ENCODE measurements at regions not wholly inside any gene's neighbourhood (a gene's known extent, or its start where the extent isn't known, plus 50 kb on each side); places are given as distances from the start of the nearest gene placed in this dataset.
A peak's percentile ranks its signal among the peaks of the same experiment; 100 is the strongest.

GRCh38 chr1:168879896-168880734 is 151.1 kb upstream of the DPT start:
- peak; percentile 32; the same call in 2 of the 3 replicates for ATAC-seq

DNA sequence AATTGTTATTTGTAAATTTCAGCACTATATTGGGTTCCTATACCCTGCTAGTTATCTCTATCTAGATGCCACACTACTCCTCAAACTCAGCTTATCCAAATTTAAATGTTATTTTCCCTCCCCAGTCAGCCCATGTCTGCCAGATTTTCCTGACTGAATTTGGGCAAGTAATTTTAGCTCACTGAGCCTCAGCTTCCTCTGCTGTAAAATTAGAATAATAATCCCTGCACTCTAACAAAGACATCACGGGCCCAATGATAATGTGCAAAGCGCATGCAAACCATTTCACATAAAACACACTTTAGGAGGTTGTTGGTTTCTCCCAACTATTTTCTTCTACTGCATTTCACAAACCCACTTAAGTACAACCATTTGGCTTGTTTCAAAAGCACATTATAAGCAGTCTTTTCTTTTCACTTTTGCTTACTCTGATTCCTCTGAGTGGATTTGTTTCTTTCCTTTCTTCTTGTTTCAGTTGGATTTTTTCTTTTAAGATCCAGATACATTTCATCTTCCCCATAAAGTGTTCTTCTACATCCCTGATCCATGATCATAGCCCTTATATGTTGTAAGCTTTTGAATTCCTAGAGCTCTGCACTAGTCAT is 152.8 kb upstream of the DPT start:
- TF ChIP-seq TOX (CRISPR knock-in tag; IDR thresholded peaks at IDR 0.05; ENCODE audit: borderline replicate concordance) (no peak), GLIS3 (CRISPR knock-in tag; IDR thresholded peaks at IDR 0.05) (no peak), ARNTL (CRISPR knock-in tag; IDR thresholded peaks at IDR 0.05; ENCODE audit: borderline replicate concordance, low read depth) (no peak), ISL1 (CRISPR knock-in tag; IDR thresholded peaks at IDR 0.05) (no peak), ZNF565 (CRISPR knock-in tag; conservative IDR thresholded peaks at IDR 0.05; ENCODE audit: low read depth) (no peak), PPARA (CRISPR knock-in tag; IDR thresholded peaks at IDR 0.05; ENCODE audit: borderline replicate concordance) (no peak), TCF4 (CRISPR knock-in tag; IDR thresholded peaks at IDR 0.05; ENCODE audit: borderline replicate concordance) (no peak), SNAI2 (CRISPR knock-in tag; IDR thresholded peaks at IDR 0.05) (no peak)
- no peak for ATAC-seq

More at GRCh38 chr1:168879896-168880734, 151.1 kb upstream of the DPT start:
- TF ChIP-seq ZC3H10 (CRISPR knock-in tag; IDR thresholded peaks at IDR 0.05) = no peak

DNA sequence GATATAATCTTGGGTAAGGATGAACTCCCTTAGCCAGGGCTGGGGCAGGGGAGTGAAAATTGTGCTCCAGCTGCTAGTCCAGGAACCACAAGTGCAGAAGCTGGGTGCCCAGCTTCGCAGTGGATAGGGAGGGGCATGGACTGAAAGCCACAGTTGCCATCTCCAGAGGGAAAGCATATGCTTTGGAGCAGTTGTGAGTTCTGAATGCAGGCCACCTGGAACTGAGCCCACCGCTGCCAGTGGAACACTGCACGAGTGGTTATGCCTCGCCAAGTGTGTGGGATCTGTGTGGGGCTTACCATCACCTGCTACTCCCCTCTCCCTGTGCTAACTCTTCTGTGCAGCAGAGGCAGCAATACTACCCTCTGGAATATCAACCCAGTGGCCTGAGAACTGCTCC is 158.4 kb upstream of the DPT start:
- no peak for ATAC-seq

GRCh38 chr1:168888418-168888817 is 159.4 kb upstream of the DPT start:
- no peak for TF ChIP-seq ISL1 (CRISPR knock-in tag; IDR thresholded peaks at IDR 0.05)
- no peak for ATAC-seq

More for the DNA sequence above, 158.4 kb upstream of the DPT start:
- TF ChIP-seq, protein P1, sequence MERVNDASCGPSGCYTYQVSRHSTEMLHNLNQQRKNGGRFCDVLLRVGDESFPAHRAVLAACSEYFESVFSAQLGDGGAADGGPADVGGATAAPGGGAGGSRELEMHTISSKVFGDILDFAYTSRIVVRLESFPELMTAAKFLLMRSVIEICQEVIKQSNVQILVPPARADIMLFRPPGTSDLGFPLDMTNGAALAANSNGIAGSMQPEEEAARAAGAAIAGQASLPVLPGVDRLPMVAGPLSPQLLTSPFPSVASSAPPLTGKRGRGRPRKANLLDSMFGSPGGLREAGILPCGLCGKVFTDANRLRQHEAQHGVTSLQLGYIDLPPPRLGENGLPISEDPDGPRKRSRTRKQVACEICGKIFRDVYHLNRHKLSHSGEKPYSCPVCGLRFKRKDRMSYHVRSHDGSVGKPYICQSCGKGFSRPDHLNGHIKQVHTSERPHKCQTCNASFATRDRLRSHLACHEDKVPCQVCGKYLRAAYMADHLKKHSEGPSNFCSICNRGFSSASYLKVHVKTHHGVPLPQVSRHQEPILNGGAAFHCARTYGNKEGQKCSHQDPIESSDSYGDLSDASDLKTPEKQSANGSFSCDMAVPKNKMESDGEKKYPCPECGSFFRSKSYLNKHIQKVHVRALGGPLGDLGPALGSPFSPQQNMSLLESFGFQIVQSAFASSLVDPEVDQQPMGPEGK (CRISPR knock-in tag; IDR thresholded peaks at IDR 0.05; ENCODE audit: borderline replicate concordance) = no peak

DNA sequence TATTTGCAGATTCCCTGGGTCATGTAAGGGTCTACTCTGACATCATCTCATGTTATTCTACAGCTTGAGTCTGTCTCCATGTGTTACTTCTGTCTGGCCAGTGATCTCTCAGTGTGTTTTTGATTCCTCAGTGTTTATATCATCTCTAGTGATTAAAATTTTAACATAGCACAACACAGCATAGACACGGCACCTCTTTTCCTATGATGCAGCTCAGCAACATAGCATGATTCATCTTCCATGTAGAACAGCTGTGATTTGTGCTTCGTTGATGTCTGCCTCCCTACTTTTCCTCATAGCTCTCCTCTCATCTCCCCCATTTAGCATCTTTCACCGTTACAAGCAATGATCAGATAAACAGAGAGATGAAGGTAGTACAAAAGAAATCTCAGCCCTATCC is 163.9 kb upstream of the DPT start:
- TF ChIP-seq, protein P2, sequence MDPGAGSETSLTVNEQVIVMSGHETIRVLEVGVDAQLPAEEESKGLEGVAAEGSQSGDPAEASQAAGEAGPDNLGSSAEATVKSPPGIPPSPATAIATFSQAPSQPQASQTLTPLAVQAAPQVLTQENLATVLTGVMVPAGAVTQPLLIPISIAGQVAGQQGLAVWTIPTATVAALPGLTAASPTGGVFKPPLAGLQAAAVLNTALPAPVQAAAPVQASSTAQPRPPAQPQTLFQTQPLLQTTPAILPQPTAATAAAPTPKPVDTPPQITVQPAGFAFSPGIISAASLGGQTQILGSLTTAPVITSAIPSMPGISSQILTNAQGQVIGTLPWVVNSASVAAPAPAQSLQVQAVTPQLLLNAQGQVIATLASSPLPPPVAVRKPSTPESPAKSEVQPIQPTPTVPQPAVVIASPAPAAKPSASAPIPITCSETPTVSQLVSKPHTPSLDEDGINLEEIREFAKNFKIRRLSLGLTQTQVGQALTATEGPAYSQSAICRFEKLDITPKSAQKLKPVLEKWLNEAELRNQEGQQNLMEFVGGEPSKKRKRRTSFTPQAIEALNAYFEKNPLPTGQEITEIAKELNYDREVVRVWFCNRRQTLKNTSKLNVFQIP (CRISPR knock-in tag; IDR thresholded peaks at IDR 0.05; ENCODE audit: borderline replicate concordance, low read depth) = no peak
- TF ChIP-seq ZC3H10 (CRISPR knock-in tag; IDR thresholded peaks at IDR 0.05) (no peak), PPARA (CRISPR knock-in tag; IDR thresholded peaks at IDR 0.05; ENCODE audit: borderline replicate concordance) (no peak), CSDC2 (CRISPR knock-in tag; IDR thresholded peaks at IDR 0.05) (no peak), TOX (CRISPR knock-in tag; IDR thresholded peaks at IDR 0.05; ENCODE audit: borderline replicate concordance) (no peak), BACH2 (CRISPR knock-in tag; IDR thresholded peaks at IDR 0.05; ENCODE audit: borderline replicate concordance) (no peak), ISL1 (CRISPR knock-in tag; IDR thresholded peaks at IDR 0.05) (no peak), ZFP30 (CRISPR knock-in tag; IDR thresholded peaks at IDR 0.05) (no peak)
- TF ChIP-seq, protein P3, sequence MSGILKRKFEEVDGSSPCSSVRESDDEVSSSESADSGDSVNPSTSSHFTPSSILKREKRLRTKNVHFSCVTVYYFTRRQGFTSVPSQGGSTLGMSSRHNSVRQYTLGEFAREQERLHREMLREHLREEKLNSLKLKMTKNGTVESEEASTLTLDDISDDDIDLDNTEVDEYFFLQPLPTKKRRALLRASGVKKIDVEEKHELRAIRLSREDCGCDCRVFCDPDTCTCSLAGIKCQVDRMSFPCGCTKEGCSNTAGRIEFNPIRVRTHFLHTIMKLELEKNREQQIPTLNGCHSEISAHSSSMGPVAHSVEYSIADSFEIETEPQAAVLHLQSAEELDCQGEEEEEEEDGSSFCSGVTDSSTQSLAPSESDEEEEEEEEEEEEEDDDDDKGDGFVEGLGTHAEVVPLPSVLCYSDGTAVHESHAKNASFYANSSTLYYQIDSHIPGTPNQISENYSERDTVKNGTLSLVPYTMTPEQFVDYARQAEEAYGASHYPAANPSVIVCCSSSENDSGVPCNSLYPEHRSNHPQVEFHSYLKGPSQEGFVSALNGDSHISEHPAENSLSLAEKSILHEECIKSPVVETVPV (CRISPR knock-in tag; IDR thresholded peaks at IDR 0.05) = no peak
- peak; percentile 59 for ATAC-seq

- ATAC-seq = peak; percentile 93
- TF ChIP-seq SNAI2 (CRISPR knock-in tag; IDR thresholded peaks at IDR 0.05) (no peak), CSDC2 (CRISPR knock-in tag; IDR thresholded peaks at IDR 0.05) (no peak), ZNF8 (CRISPR knock-in tag; IDR thresholded peaks at IDR 0.05) (no peak), ARNTL (CRISPR knock-in tag; IDR thresholded peaks at IDR 0.05; ENCODE audit: borderline replicate concordance, low read depth) (no peak), ZNF565 (CRISPR knock-in tag; conservative IDR thresholded peaks at IDR 0.05; ENCODE audit: low read depth) (no peak), PPARA (CRISPR knock-in tag; IDR thresholded peaks at IDR 0.05; ENCODE audit: borderline replicate concordance) (no peak), RARB (CRISPR knock-in tag; IDR thresholded peaks at IDR 0.05) (no peak), ZC3H10 (CRISPR knock-in tag; IDR thresholded peaks at IDR 0.05) (no peak), ISL1 (CRISPR knock-in tag; IDR thresholded peaks at IDR 0.05) (no peak), ZNF70 (CRISPR knock-in tag; IDR thresholded peaks at IDR 0.05) (no peak), TCF4 (CRISPR knock-in tag; IDR thresholded peaks at IDR 0.05; ENCODE audit: borderline replicate concordance) (no peak), CREB5 (CRISPR knock-in tag; IDR thresholded peaks at IDR 0.05; ENCODE audit: low read depth) (no peak)
- TF ChIP-seq, protein P3 (CRISPR knock-in tag; IDR thresholded peaks at IDR 0.05) = no peak
- TF ChIP-seq, protein P2 (CRISPR knock-in tag; IDR thresholded peaks at IDR 0.05; ENCODE audit: borderline replicate concordance, low read depth) = no peak
Measured at GRCh38 chr1:168893359-168893801, 164.4 kb upstream of the DPT start.
